ENCODE measurements at regions not wholly inside any gene's neighbourhood (a gene's known extent, or its start where the extent isn't known, plus 50 kb on each side); places are given as distances from the start of the nearest gene placed in this dataset.

- TF ChIP-seq CTCF (IDR thresholded peaks at IDR 0.05) (no peak), EP300 (IDR thresholded peaks at IDR 0.05) (no peak)
Observed at GRCh38 chr6:121521164-121521555, 85.7 kb downstream of the GJA1 start.

Measured in gastroesophageal sphincter (tissue), 3 donors.